HEK293 (cell line): ENCODE measurements at regions not wholly inside any gene's neighbourhood (a gene's known extent, or its start where the extent isn't known, plus 50 kb on each side); places are given as distances from the start of the nearest gene placed in this dataset.
"Not testable (repeated sequence)": the region's sequence is repeated elsewhere in the genome, so short reads cannot be mapped to it uniquely, and the experiment has no call there.

Experiments
- CTCF ChIA-PET: fragments of 350-600 bp; formaldehyde crosslinking; extraction: SDS; loops from one replicate; lab custom pipeline; 2021; ENCODE audit warnings: antibody characterized with exemption; lab: Yijun Ruan, JAX
- POLR2A ChIA-PET: fragments of 300-600 bp; formaldehyde crosslinking; extraction: SDS; loops from one replicate; lab custom pipeline; 2020; ENCODE audit warnings: antibody characterized with exemption, inconsistent platforms; lab: Yijun Ruan, JAX
- H3K27ac ChIP-seq: fragments of 200-500 bp; sonication (Bioruptor generic); 2 replicates; pipeline ENCODE4 v1.5.1; 2014; ENCODE audit warnings: low read depth, low read length, control low read depth, inconsistent platforms; ENCODE audit errors: extremely low read depth
- H3K36me3 ChIP-seq, 2 experiments: fragments of 200-500 bp in 1 of 2; sonication (Bioruptor generic) in 1 of 2; 1 replicate in 1 of 2; 2 replicates in 1 of 2; pipeline ENCODE4 v1.5.1; 2014 to 2017; ENCODE audit warnings: inconsistent platforms in 2 of 2, low read length in 2 of 2; ENCODE audit not compliant: control insufficient read depth in 2 of 2, insufficient read depth in 1 of 2
- H3K4me1 ChIP-seq: fragments of 200-500 bp; sonication (Bioruptor generic); 2 replicates; pipeline ENCODE4 v1.5.1; 2014; ENCODE audit warnings: mild to moderate bottlenecking, low read length, inconsistent platforms; ENCODE audit not compliant: control insufficient read depth, insufficient read depth
- H3K4me3 ChIP-seq: 2 replicates; pipeline ENCODE4 v1.5.1; 2011; ENCODE audit warnings: low read depth, mild to moderate bottlenecking, control low read depth, low read length, moderate library complexity
- H3K9me3 ChIP-seq: fragments of 200-500 bp; sonication (Bioruptor generic); 2 replicates; pipeline ENCODE4 v1.5.1; 2014; ENCODE audit warnings: low read depth, low read length, inconsistent platforms; ENCODE audit not compliant: control insufficient read depth, insufficient read depth
- BCL6B ChIP-seq: fragments of 450-650 bp; formaldehyde crosslinking; IDR thresholded peaks from 2 replicates; pipeline ENCODE4 v1.5.1; 2017; ENCODE audit warnings: missing biosample characterization, missing genetic modification characterization
- CTCF ChIP-seq: fragments of 450-650 bp; formaldehyde crosslinking; IDR thresholded peaks from 2 replicates; pipeline ENCODE4 v1.5.1; 2016; ENCODE audit warnings: missing biosample characterization, missing genetic modification characterization
- HOXA7 ChIP-seq: sonication (generic); formaldehyde crosslinking; IDR thresholded peaks from 2 replicates; pipeline ENCODE4 v1.8.1; 2022; ENCODE audit warnings: missing genetic modification reagents, borderline replicate concordance
- MYNN ChIP-seq: fragments of 450-650 bp; formaldehyde crosslinking; IDR thresholded peaks from 2 replicates; pipeline ENCODE4 v1.5.1; 2016; ENCODE audit warnings: missing biosample characterization, missing genetic modification characterization, borderline replicate concordance
- OSR2 ChIP-seq: fragments of 450-650 bp; formaldehyde crosslinking; IDR thresholded peaks from 2 replicates; pipeline ENCODE4 v1.5.1; 2016; ENCODE audit warnings: missing biosample characterization, missing genetic modification characterization
- REST ChIP-seq: fragments of 450-650 bp; formaldehyde crosslinking; IDR thresholded peaks from 2 replicates; pipeline ENCODE4 v1.5.1; 2016; ENCODE audit warnings: missing biosample characterization, missing genetic modification characterization
- TRIM28 ChIP-seq: IDR thresholded peaks from 2 replicates; pipeline ENCODE4 v1.6.1; 2011; ENCODE audit warnings: low read length, control low read depth, borderline replicate concordance
- ZBTB26 ChIP-seq: fragments of 450-650 bp; formaldehyde crosslinking; optimal IDR thresholded peaks from 2 replicates; pipeline ENCODE3; 2016; ENCODE audit warnings: missing biosample characterization, mild to moderate bottlenecking, missing genetic modification characterization
- ZBTB44 ChIP-seq: fragments of 450-650 bp; IDR thresholded peaks from 2 replicates; pipeline ENCODE4 v1.5.1; 2018; ENCODE audit warnings: missing biosample characterization, mild to moderate bottlenecking, missing genetic modification characterization
- ZBTB7A ChIP-seq: fragments of 450-650 bp; formaldehyde crosslinking; IDR thresholded peaks from 2 replicates; pipeline ENCODE4 v1.5.1; 2016; ENCODE audit warnings: low read depth, missing biosample characterization, missing genetic modification characterization
- ZBTB8A ChIP-seq: fragments of 450-650 bp; formaldehyde crosslinking; IDR thresholded peaks from 2 replicates; pipeline ENCODE4 v1.5.1; 2016; ENCODE audit warnings: missing biosample characterization, missing genetic modification characterization
- ZFHX2 ChIP-seq: fragments of 450-650 bp; formaldehyde crosslinking; conservative IDR thresholded peaks from 2 replicates; pipeline ENCODE4 v1.5.1; 2016; ENCODE audit warnings: missing biosample characterization, missing genetic modification characterization
- ZNF114 ChIP-seq: fragments of 450-650 bp; formaldehyde crosslinking; IDR thresholded peaks from 2 replicates; pipeline ENCODE4 v1.5.0; 2017; ENCODE audit warnings: missing biosample characterization, missing genetic modification characterization
- ZNF138 ChIP-seq: fragments of 450-650 bp; formaldehyde crosslinking; IDR thresholded peaks from 2 replicates; pipeline ENCODE4 v1.5.1; 2016; ENCODE audit warnings: missing biosample characterization, missing genetic modification characterization, borderline replicate concordance
- ZNF140 ChIP-seq: fragments of 450-650 bp; formaldehyde crosslinking; IDR thresholded peaks from 2 replicates; pipeline ENCODE4 v1.5.1; 2016; ENCODE audit warnings: missing biosample characterization, missing genetic modification characterization
- ZNF311 ChIP-seq: fragments of 450-650 bp; formaldehyde crosslinking; IDR thresholded peaks from 2 replicates; pipeline ENCODE4 v1.5.1; 2017; ENCODE audit warnings: missing biosample characterization, missing genetic modification characterization, borderline replicate concordance
- ZNF501 ChIP-seq: fragments of 450-650 bp; formaldehyde crosslinking; IDR thresholded peaks from 2 replicates; pipeline ENCODE4 v1.5.1; 2016; ENCODE audit warnings: missing biosample characterization, missing genetic modification characterization

- Histone ChIP-seq H3K9me3 (no peaks in the 10 kb centered on the region), H3K27ac (no peak overlapping the region), H3K36me3 (no peaks in the 10 kb centered on the region), H3K4me1 (no peaks in the 10 kb centered on the region), H3K4me3 (no peak overlapping the region)
- TF ChIP-seq ZNF138 (tag by site-specific recombination) = no peak
- no peak for TF ChIP-seq ZBTB26 (tag by site-specific recombination)
- no peak for TF ChIP-seq OSR2 (tag by site-specific recombination)
- CTCF ChIA-PET = no interaction called here
- POLR2A ChIA-PET = no interaction called here
Observed at GRCh38 chr2:240191001-240191400, 50.5 kb upstream of the OTOS start.

GRCh38 chr2:240192661-240193060 lies 52.2 kb upstream of the OTOS start:
- TF ChIP-seq REST (tag by site-specific recombination) (no peak), ZBTB7A (tag by site-specific recombination) (no peak)
- TF ChIP-seq, all 188 proteins: peak for 0
- H3K36me3 ChIP-seq = no peaks in the 10 kb centered on the region
- no peak overlapping the region for H3K27ac ChIP-seq
- ChIA-PET CTCF (interaction anchor here (0.6 kb wide), 1 partner anchor 36 kb away, joined by 3 read pairs; no protein-coding TSS in a partner anchor), POLR2A (no interaction called here)
- H3K4me1 ChIP-seq = no peaks in the 10 kb centered on the region
- no peaks in the 10 kb centered on the region for H3K9me3 ChIP-seq
- H3K4me3 ChIP-seq = no peak overlapping the region

- H3K27ac ChIP-seq, H3K36me3 ChIP-seq, H3K9me3 ChIP-seq, POLR2A ChIA-PET, H3K4me3 ChIP-seq, CTCF ChIA-PET, H3K4me1 ChIP-seq: not testable (repeated sequence)
- peak; percentile 29; the same call in 1 of the 2 replicates for TF ChIP-seq TRIM28
- peak; percentile 7; the same call in 1 of the 2 replicates for TF ChIP-seq CTCF (tag by site-specific recombination)
- TF ChIP-seq ZNF140 = peak; percentile 23; the same call in 1 of the 2 replicates
Observed at GRCh38 chr2:240194341-240194762, 53.9 kb upstream of the OTOS start.

- ChIA-PET CTCF (no interaction called here), POLR2A (no interaction called here)
- Histone ChIP-seq H3K36me3 (no peaks in the 10 kb centered on the region), H3K4me3 (no peak overlapping the region), H3K27ac (no peak overlapping the region), H3K9me3 (no peaks in the 10 kb centered on the region), H3K4me1 (no peaks in the 10 kb centered on the region)
- TF ChIP-seq HOXA7 = no peak
- no peak for TF ChIP-seq BCL6B (tag by site-specific recombination)
- TF ChIP-seq ZNF114 (tag by site-specific recombination) = no peak
- no peak for TF ChIP-seq ZNF501 (tag by site-specific recombination)
- TF ChIP-seq ZFHX2 (tag by site-specific recombination) = no peak
- TF ChIP-seq MYNN (tag by site-specific recombination) = no peak
- no peak for TF ChIP-seq ZBTB44 (tag by site-specific recombination)
- TF ChIP-seq ZBTB8A (tag by site-specific recombination) = no peak
- TF ChIP-seq ZNF311 = no peak
Observed at GRCh38 chr2:240195316-240195861, 54.9 kb upstream of the OTOS start.
